ENCODE measurements at regions not wholly inside any gene's neighbourhood (a gene's known extent, or its start where the extent isn't known, plus 50 kb on each side); places are given as distances from the start of the nearest gene placed in this dataset.

GRCh38 chr4:56226579-56226978 lies 160.7 kb downstream of the AASDH start:
- Histone ChIP-seq H3K36me3 (ENCODE audit: control insufficient read depth, insufficient read depth, low read length) (no peaks in the 10 kb centered on the region), H3K27ac (ENCODE audit: low read length) (no peak overlapping the region), H3K27me3 (ENCODE audit: control insufficient read depth, insufficient read depth, low read length) (no peaks in the 10 kb centered on the region), H3K4me3 (ENCODE audit: low read length) (no peak overlapping the region), H3K4me1 (ENCODE audit: control insufficient read depth, insufficient read depth, low read length) (no peaks in the 10 kb centered on the region), H3K9me3 (ENCODE audit: control insufficient read depth, insufficient read depth, low read length) (no peaks in the 10 kb centered on the region)
- no CpG with 5 or more reads among the region's 2 CpGs for WGBS (ENCODE audit: insufficient coverage, insufficient read length)
- no peak for DNase-seq (ENCODE audit: low read depth, low spot score)

GRCh38 chr4:56224641-56225040 lies 162.7 kb downstream of the AASDH start:
- no peaks in the 10 kb centered on the region for H3K4me1 ChIP-seq (ENCODE audit: control insufficient read depth, insufficient read depth, low read length)
- no peak overlapping the region for H3K27ac ChIP-seq (ENCODE audit: low read length)
- no peak overlapping the region for H3K4me3 ChIP-seq (ENCODE audit: low read length)
- no peaks in the 10 kb centered on the region for H3K36me3 ChIP-seq (ENCODE audit: control insufficient read depth, insufficient read depth, low read length)
- DNase-seq (ENCODE audit: low read depth, low spot score): no peak
- WGBS (ENCODE audit: insufficient coverage, insufficient read length): no CpG with 5 or more reads among the region's 1 CpG
- H3K9me3 ChIP-seq (ENCODE audit: control insufficient read depth, insufficient read depth, low read length): no peaks in the 10 kb centered on the region
- no peaks in the 10 kb centered on the region for H3K27me3 ChIP-seq (ENCODE audit: control insufficient read depth, insufficient read depth, low read length)

- no peaks in the 10 kb centered on the region for H3K27me3 ChIP-seq (ENCODE audit: control insufficient read depth, insufficient read depth, low read length)
- no CpG with 5 or more reads among the region's 6 CpGs for WGBS (ENCODE audit: insufficient coverage, insufficient read length)
- H3K36me3 ChIP-seq (ENCODE audit: control insufficient read depth, insufficient read depth, low read length): no peaks in the 10 kb centered on the region
- DNase-seq (ENCODE audit: low read depth, low spot score): no peak
- H3K27ac ChIP-seq (ENCODE audit: low read length): no peak overlapping the region
- H3K4me1 ChIP-seq (ENCODE audit: control insufficient read depth, insufficient read depth, low read length): no peaks in the 10 kb centered on the region
- H3K4me3 ChIP-seq (ENCODE audit: low read length): no peak overlapping the region
- no peaks in the 10 kb centered on the region for H3K9me3 ChIP-seq (ENCODE audit: control insufficient read depth, insufficient read depth, low read length)
These were observed 164.8 kb downstream of the AASDH start for GRCh38 chr4:56222514-56222913.

- no peak for DNase-seq (ENCODE audit: low read depth, low spot score)
- H3K27ac ChIP-seq (ENCODE audit: low read length): no peak overlapping the region
- H3K9me3 ChIP-seq (ENCODE audit: control insufficient read depth, insufficient read depth, low read length): no peaks in the 10 kb centered on the region
- no peaks in the 10 kb centered on the region for H3K27me3 ChIP-seq (ENCODE audit: control insufficient read depth, insufficient read depth, low read length)
- no peaks in the 10 kb centered on the region; the same call in 1 of the 2 replicates for H3K4me1 ChIP-seq (ENCODE audit: control insufficient read depth, insufficient read depth, low read length)
- WGBS (ENCODE audit: insufficient coverage, insufficient read length): no CpG with 5 or more reads among the region's 3 CpGs
- H3K36me3 ChIP-seq (ENCODE audit: control insufficient read depth, insufficient read depth, low read length): no peaks in the 10 kb centered on the region
- H3K4me3 ChIP-seq (ENCODE audit: low read length): no peak overlapping the region
These were observed 167.0 kb downstream of the AASDH start for GRCh38 chr4:56220261-56220660.

- no peaks in the 10 kb centered on the region; the same call in 1 of the 2 replicates for H3K4me1 ChIP-seq (ENCODE audit: control insufficient read depth, insufficient read depth, low read length)
- H3K9me3 ChIP-seq (ENCODE audit: control insufficient read depth, insufficient read depth, low read length): no peaks in the 10 kb centered on the region
- WGBS (ENCODE audit: insufficient coverage, insufficient read length): no CpG with 5 or more reads among the region's 3 CpGs
- no peaks in the 10 kb centered on the region for H3K27me3 ChIP-seq (ENCODE audit: control insufficient read depth, insufficient read depth, low read length)
- no peaks in the 10 kb centered on the region for H3K36me3 ChIP-seq (ENCODE audit: control insufficient read depth, insufficient read depth, low read length)
- H3K4me3 ChIP-seq (ENCODE audit: low read length): no peak overlapping the region
- no peak overlapping the region for H3K27ac ChIP-seq (ENCODE audit: low read length)
- no peak for DNase-seq (ENCODE audit: low read depth, low spot score)
These were observed 167.8 kb downstream of the AASDH start for GRCh38 chr4:56219447-56219846.

- Histone ChIP-seq H3K27me3 (ENCODE audit: control insufficient read depth, insufficient read depth, low read length) (no peaks in the 10 kb centered on the region), H3K9me3 (ENCODE audit: control insufficient read depth, insufficient read depth, low read length) (no peaks in the 10 kb centered on the region), H3K27ac (ENCODE audit: low read length) (no peak overlapping the region), H3K36me3 (ENCODE audit: control insufficient read depth, insufficient read depth, low read length) (no peaks in the 10 kb centered on the region), H3K4me3 (ENCODE audit: low read length) (no peak overlapping the region), H3K4me1 (ENCODE audit: control insufficient read depth, insufficient read depth, low read length) (no peaks in the 10 kb centered on the region; the same call in 1 of the 2 replicates)
- WGBS (ENCODE audit: insufficient coverage, insufficient read length): 100% methylated on average over 1 of the region's 2 CpGs
- no peak for DNase-seq (ENCODE audit: low read depth, low spot score)
These were observed 168.9 kb downstream of the AASDH start for GRCh38 chr4:56218230-56218895.

- WGBS (ENCODE audit: insufficient coverage, insufficient read length): no CpG with 5 or more reads among the region's 3 CpGs
- H3K36me3 ChIP-seq (ENCODE audit: control insufficient read depth, insufficient read depth, low read length): no peaks in the 10 kb centered on the region
- H3K9me3 ChIP-seq (ENCODE audit: control insufficient read depth, insufficient read depth, low read length): no peaks in the 10 kb centered on the region
- H3K27me3 ChIP-seq (ENCODE audit: control insufficient read depth, insufficient read depth, low read length): no peaks in the 10 kb centered on the region; the same call in 1 of the 2 replicates
- no peaks in the 10 kb centered on the region; the same call in 1 of the 2 replicates for H3K4me1 ChIP-seq (ENCODE audit: control insufficient read depth, insufficient read depth, low read length)
- DNase-seq (ENCODE audit: low read depth, low spot score): no peak
- H3K4me3 ChIP-seq (ENCODE audit: low read length): no peak overlapping the region
- H3K27ac ChIP-seq (ENCODE audit: low read length): no peak overlapping the region
These were observed 169.9 kb downstream of the AASDH start for GRCh38 chr4:56217343-56217890.

- H3K27me3 ChIP-seq (ENCODE audit: control insufficient read depth, insufficient read depth, low read length): peaks cover 5% of the 10 kb centered on the region; the same call in 1 of the 2 replicates
- no CpG with 5 or more reads among the region's 3 CpGs for WGBS (ENCODE audit: insufficient coverage, insufficient read length)
- DNase-seq (ENCODE audit: low read depth, low spot score): no peak
- H3K4me3 ChIP-seq (ENCODE audit: low read length): no peak overlapping the region
- H3K36me3 ChIP-seq (ENCODE audit: control insufficient read depth, insufficient read depth, low read length): no peaks in the 10 kb centered on the region
- no peaks in the 10 kb centered on the region; the same call in 1 of the 2 replicates for H3K4me1 ChIP-seq (ENCODE audit: control insufficient read depth, insufficient read depth, low read length)
- no peak overlapping the region for H3K27ac ChIP-seq (ENCODE audit: low read length)
- H3K9me3 ChIP-seq (ENCODE audit: control insufficient read depth, insufficient read depth, low read length): peaks cover 2% of the 10 kb centered on the region
These were observed 171.4 kb downstream of the AASDH start for GRCh38 chr4:56215901-56216300.

GRCh38 chr4:56215141-56215783 lies 172.0 kb downstream of the AASDH start:
- no peaks in the 10 kb centered on the region; the same call in 1 of the 2 replicates for H3K4me1 ChIP-seq (ENCODE audit: control insufficient read depth, insufficient read depth, low read length)
- no peak for DNase-seq (ENCODE audit: low read depth, low spot score)
- H3K27me3 ChIP-seq (ENCODE audit: control insufficient read depth, insufficient read depth, low read length): peaks cover 5% of the 10 kb centered on the region; the same call in 1 of the 2 replicates
- no peak overlapping the region for H3K4me3 ChIP-seq (ENCODE audit: low read length)
- no peak overlapping the region for H3K27ac ChIP-seq (ENCODE audit: low read length)
- peaks cover 2% of the 10 kb centered on the region for H3K9me3 ChIP-seq (ENCODE audit: control insufficient read depth, insufficient read depth, low read length)
- no peaks in the 10 kb centered on the region for H3K36me3 ChIP-seq (ENCODE audit: control insufficient read depth, insufficient read depth, low read length)
- WGBS (ENCODE audit: insufficient coverage, insufficient read length): no CpG with 5 or more reads among the region's 4 CpGs

- WGBS (ENCODE audit: insufficient coverage, insufficient read length): no CpG with 5 or more reads among the region's 3 CpGs
- peaks cover 2% of the 10 kb centered on the region; the same call in 1 of the 2 replicates for H3K4me1 ChIP-seq (ENCODE audit: control insufficient read depth, insufficient read depth, low read length)
- H3K4me3 ChIP-seq (ENCODE audit: low read length): no peak overlapping the region
- no peaks in the 10 kb centered on the region for H3K36me3 ChIP-seq (ENCODE audit: control insufficient read depth, insufficient read depth, low read length)
- H3K27ac ChIP-seq (ENCODE audit: low read length): no peak overlapping the region
- peaks cover 2% of the 10 kb centered on the region for H3K9me3 ChIP-seq (ENCODE audit: control insufficient read depth, insufficient read depth, low read length)
- peaks cover 9% of the 10 kb centered on the region; the same call in 1 of the 2 replicates for H3K27me3 ChIP-seq (ENCODE audit: control insufficient read depth, insufficient read depth, low read length)
- no peak for DNase-seq (ENCODE audit: low read depth, low spot score)
These were observed 173.7 kb downstream of the AASDH start for GRCh38 chr4:56213543-56213942.
